Activated naive CD8-positive, alpha-beta T cell treated with anti-CD3 and anti-CD28 coated beads for 36 hours (primary cell): ENCODE measurements at regions not wholly inside any gene's neighbourhood (a gene's known extent, or its start where the extent isn't known, plus 50 kb on each side); places are given as distances from the start of the nearest gene placed in this dataset.
"Not testable (repeated sequence)": the region's sequence is repeated elsewhere in the genome, so short reads cannot be mapped to it uniquely, and the experiment has no call there.

Experiments used
- DNase-seq: peaks from one replicate; pipeline ENCODE4 v3.0.0; 2021
- H3K27ac Mint-ChIP-seq: one replicate; pipeline ENCODE4 v1.8.0; 2022; ENCODE audit warnings: mild to moderate bottlenecking, moderate library complexity, mixed read lengths
- H3K27me3 Mint-ChIP-seq: one replicate; pipeline ENCODE4 v1.8.0; 2022; ENCODE audit warnings: mild to moderate bottlenecking, mixed read lengths
- H3K36me3 Mint-ChIP-seq: one replicate; pipeline ENCODE4 v1.8.0; 2021; ENCODE audit warnings: mild to moderate bottlenecking, mixed read lengths
- H3K4me1 Mint-ChIP-seq: one replicate; pipeline ENCODE4 v1.8.0; 2021; ENCODE audit warnings: mixed read lengths
- H3K4me3 Mint-ChIP-seq: one replicate; pipeline ENCODE4 v1.8.0; 2022; ENCODE audit warnings: mild to moderate bottlenecking, moderate library complexity, mixed read lengths
- H3K9me3 Mint-ChIP-seq: one replicate; pipeline ENCODE4 v1.8.0; 2022; ENCODE audit warnings: mixed read lengths

GRCh38 chr7:156510966-156511365 is 129.6 kb upstream of the RNF32 start:
- no peaks in the 10 kb centered on the region for H3K4me1 Mint-ChIP-seq
- H3K27ac Mint-ChIP-seq = no peak overlapping the region
- peaks cover 15% of the 10 kb centered on the region for H3K9me3 Mint-ChIP-seq

GRCh38 chr7:156509216-156509615 is 131.4 kb upstream of the RNF32 start:
- Mint-ChIP-seq H3K27me3 (peaks cover 11% of the 10 kb centered on the region), H3K27ac (no peak overlapping the region), H3K4me1 (no peaks in the 10 kb centered on the region), H3K9me3 (peaks cover 15% of the 10 kb centered on the region), H3K4me3 (no peak overlapping the region), H3K36me3 (peaks cover 4% of the 10 kb centered on the region)
- DNase-seq = no peak

More at GRCh38 chr7:156510966-156511365, 129.6 kb upstream of the RNF32 start:
- no peak for DNase-seq
- Mint-ChIP-seq H3K27me3 (peaks cover 15% of the 10 kb centered on the region), H3K4me3 (no peak overlapping the region), H3K36me3 (peaks cover 4% of the 10 kb centered on the region)

GRCh38 chr7:156505876-156506275 is 134.7 kb upstream of the RNF32 start:
- no peak for DNase-seq
- Mint-ChIP-seq H3K4me3 (no peak overlapping the region), H3K9me3 (peaks cover 9% of the 10 kb centered on the region), H3K36me3 (no peaks in the 10 kb centered on the region), H3K27ac (no peak overlapping the region), H3K27me3 (peaks cover under 1% of the 10 kb centered on the region), H3K4me1 (no peaks in the 10 kb centered on the region)

- Mint-ChIP-seq H3K27ac (no peak overlapping the region), H3K36me3 (no peaks in the 10 kb centered on the region), H3K27me3 (no peaks in the 10 kb centered on the region), H3K4me1 (no peaks in the 10 kb centered on the region), H3K4me3 (no peak overlapping the region), H3K9me3 (peaks cover 2% of the 10 kb centered on the region)
- DNase-seq = no peak
Measured at GRCh38 chr7:156504687-156505545, 135.7 kb upstream of the RNF32 start.

- no peak overlapping the region for H3K4me3 Mint-ChIP-seq
- no peak for DNase-seq
- no peak overlapping the region for H3K27ac Mint-ChIP-seq
- H3K9me3 Mint-ChIP-seq = peaks cover 2% of the 10 kb centered on the region
- H3K27me3 Mint-ChIP-seq = no peaks in the 10 kb centered on the region
- H3K4me1 Mint-ChIP-seq = no peaks in the 10 kb centered on the region
- no peaks in the 10 kb centered on the region for H3K36me3 Mint-ChIP-seq
Measured at GRCh38 chr7:156504006-156504405, 136.6 kb upstream of the RNF32 start.

- Mint-ChIP-seq H3K36me3 (no peaks in the 10 kb centered on the region), H3K4me3 (no peak overlapping the region), H3K27ac (no peak overlapping the region), H3K9me3 (peaks cover under 1% of the 10 kb centered on the region), H3K4me1 (no peaks in the 10 kb centered on the region), H3K27me3 (no peaks in the 10 kb centered on the region)
- DNase-seq = no peak
Measured at GRCh38 chr7:156503196-156503595, 137.4 kb upstream of the RNF32 start.

GRCh38 chr7:156501815-156502214 is 138.8 kb upstream of the RNF32 start:
- not testable (repeated sequence) for H3K4me1 Mint-ChIP-seq, H3K4me3 Mint-ChIP-seq, H3K36me3 Mint-ChIP-seq, H3K27me3 Mint-ChIP-seq, H3K27ac Mint-ChIP-seq, H3K9me3 Mint-ChIP-seq, DNase-seq

- Mint-ChIP-seq H3K9me3 (no peaks in the 10 kb centered on the region), H3K4me1 (no peaks in the 10 kb centered on the region), H3K36me3 (no peaks in the 10 kb centered on the region), H3K27me3 (no peaks in the 10 kb centered on the region), H3K27ac (no peak overlapping the region), H3K4me3 (no peak overlapping the region)
- no peak for DNase-seq
Measured at GRCh38 chr7:156499247-156499881, 141.2 kb upstream of the RNF32 start.

- H3K36me3 Mint-ChIP-seq = no peaks in the 10 kb centered on the region
- no peak overlapping the region for H3K4me3 Mint-ChIP-seq
- no peaks in the 10 kb centered on the region for H3K9me3 Mint-ChIP-seq
- H3K4me1 Mint-ChIP-seq = no peaks in the 10 kb centered on the region
- no peaks in the 10 kb centered on the region for H3K27me3 Mint-ChIP-seq
- no peak for DNase-seq
- no peak overlapping the region for H3K27ac Mint-ChIP-seq
Measured at GRCh38 chr7:156497776-156498509, 142.6 kb upstream of the RNF32 start.

- no peak overlapping the region for H3K4me3 Mint-ChIP-seq
- no peaks in the 10 kb centered on the region for H3K9me3 Mint-ChIP-seq
- H3K4me1 Mint-ChIP-seq = no peaks in the 10 kb centered on the region
- H3K27ac Mint-ChIP-seq = no peak overlapping the region
- no peaks in the 10 kb centered on the region for H3K27me3 Mint-ChIP-seq
- H3K36me3 Mint-ChIP-seq = no peaks in the 10 kb centered on the region
- no peak for DNase-seq
Measured at GRCh38 chr7:156496865-156497264, 143.7 kb upstream of the RNF32 start.

GRCh38 chr7:156496363-156496769 is 144.2 kb upstream of the RNF32 start:
- DNase-seq = no peak
- Mint-ChIP-seq H3K4me3 (no peak overlapping the region), H3K36me3 (no peaks in the 10 kb centered on the region), H3K27ac (no peak overlapping the region), H3K27me3 (no peaks in the 10 kb centered on the region), H3K4me1 (no peaks in the 10 kb centered on the region), H3K9me3 (no peaks in the 10 kb centered on the region)

- DNase-seq = no peak
- Mint-ChIP-seq H3K4me1 (no peaks in the 10 kb centered on the region), H3K36me3 (no peaks in the 10 kb centered on the region), H3K9me3 (no peaks in the 10 kb centered on the region), H3K27ac (no peak overlapping the region), H3K4me3 (no peak overlapping the region), H3K27me3 (no peaks in the 10 kb centered on the region)
Measured at GRCh38 chr7:156494960-156495359, 145.6 kb upstream of the RNF32 start.

- no peaks in the 10 kb centered on the region for H3K27me3 Mint-ChIP-seq
- no peaks in the 10 kb centered on the region for H3K4me1 Mint-ChIP-seq
- no peaks in the 10 kb centered on the region for H3K36me3 Mint-ChIP-seq
- H3K4me3 Mint-ChIP-seq = no peak overlapping the region
- no peak for DNase-seq
- no peaks in the 10 kb centered on the region for H3K9me3 Mint-ChIP-seq
- H3K27ac Mint-ChIP-seq = no peak overlapping the region
Measured at GRCh38 chr7:156493942-156494341, 146.6 kb upstream of the RNF32 start.

GRCh38 chr7:156492170-156492569 is 148.4 kb upstream of the RNF32 start:
- no peak overlapping the region for H3K27ac Mint-ChIP-seq
- DNase-seq = no peak
- no peak overlapping the region for H3K4me3 Mint-ChIP-seq
- H3K4me1 Mint-ChIP-seq = no peaks in the 10 kb centered on the region
- no peaks in the 10 kb centered on the region for H3K9me3 Mint-ChIP-seq
- no peaks in the 10 kb centered on the region for H3K27me3 Mint-ChIP-seq
- no peaks in the 10 kb centered on the region for H3K36me3 Mint-ChIP-seq

GRCh38 chr7:156491435-156491834 is 149.1 kb upstream of the RNF32 start:
- Mint-ChIP-seq H3K4me1 (no peaks in the 10 kb centered on the region), H3K27me3 (no peaks in the 10 kb centered on the region), H3K9me3 (no peaks in the 10 kb centered on the region), H3K27ac (no peak overlapping the region), H3K36me3 (no peaks in the 10 kb centered on the region), H3K4me3 (no peak overlapping the region)
- no peak for DNase-seq
